ENCODE measurements at regions not wholly inside any gene's neighbourhood (a gene's known extent, or its start where the extent isn't known, plus 50 kb on each side); places are given as distances from the start of the nearest gene placed in this dataset.

GRCh38 chr3:176914764-176915163 lies 282.5 kb downstream of the TBL1XR1 start:
- Histone ChIP-seq H3K36me3 (no peaks in the 10 kb centered on the region), H3K9me3 (no peaks in the 10 kb centered on the region), H3K27me3 (no peaks in the 10 kb centered on the region), H3K27ac (no peak overlapping the region), H3K4me1 (no peaks in the 10 kb centered on the region), H3K4me3 (no peak overlapping the region)
- TF ChIP-seq CTCF (IDR thresholded peaks at IDR 0.05) (no peak), POLR2A (IDR thresholded peaks at IDR 0.05) (no peak)
- no peak for DNase-seq

- TF ChIP-seq POLR2A (IDR thresholded peaks at IDR 0.05), result no peak
- DNase-seq, result no peak
- no peak overlapping the region for H3K27ac ChIP-seq
- no peaks in the 10 kb centered on the region for H3K9me3 ChIP-seq
- H3K4me1 ChIP-seq, result no peaks in the 10 kb centered on the region
- no peaks in the 10 kb centered on the region for H3K27me3 ChIP-seq
- H3K36me3 ChIP-seq, result no peaks in the 10 kb centered on the region
- H3K4me3 ChIP-seq, result no peak overlapping the region
Observed at GRCh38 chr3:176911579-176911978, 285.7 kb downstream of the TBL1XR1 start.

GRCh38 chr3:176909044-176909443 lies 288.2 kb downstream of the TBL1XR1 start:
- Histone ChIP-seq H3K4me3 (no peak overlapping the region), H3K9me3 (no peaks in the 10 kb centered on the region), H3K27ac (no peak overlapping the region), H3K36me3 (no peaks in the 10 kb centered on the region), H3K4me1 (no peaks in the 10 kb centered on the region), H3K27me3 (no peaks in the 10 kb centered on the region)
- TF ChIP-seq POLR2A (IDR thresholded peaks at IDR 0.05) (no peak), CTCF (IDR thresholded peaks at IDR 0.05) (no peak)
- DNase-seq, result no peak

- no peak for TF ChIP-seq POLR2A (IDR thresholded peaks at IDR 0.05)
- no peak for TF ChIP-seq CTCF (IDR thresholded peaks at IDR 0.05)
- H3K36me3 ChIP-seq, result no peaks in the 10 kb centered on the region
- H3K27ac ChIP-seq, result no peak overlapping the region
- H3K9me3 ChIP-seq, result no peaks in the 10 kb centered on the region
- DNase-seq, result no peak
- no peaks in the 10 kb centered on the region for H3K27me3 ChIP-seq
- no peak overlapping the region for H3K4me3 ChIP-seq
- no peaks in the 10 kb centered on the region for H3K4me1 ChIP-seq
Observed at GRCh38 chr3:176906046-176906905, 291.0 kb downstream of the TBL1XR1 start.

GRCh38 chr3:176905331-176905730 lies 292.0 kb downstream of the TBL1XR1 start:
- no peak overlapping the region for H3K27ac ChIP-seq
- TF ChIP-seq CTCF (IDR thresholded peaks at IDR 0.05) (no peak), POLR2A (IDR thresholded peaks at IDR 0.05) (no peak)

GRCh38 chr3:176904506-176904905 lies 292.8 kb downstream of the TBL1XR1 start:
- no peak overlapping the region for H3K27ac ChIP-seq
- DNase-seq, result no peak
- H3K4me3 ChIP-seq, result no peak overlapping the region

More at GRCh38 chr3:176905331-176905730, 292.0 kb downstream of the TBL1XR1 start:
- no peaks in the 10 kb centered on the region for H3K4me1 ChIP-seq
- H3K9me3 ChIP-seq, result no peaks in the 10 kb centered on the region
- H3K36me3 ChIP-seq, result no peaks in the 10 kb centered on the region
- no peaks in the 10 kb centered on the region for H3K27me3 ChIP-seq
- no peak for DNase-seq
- no peak overlapping the region for H3K4me3 ChIP-seq

More at GRCh38 chr3:176904506-176904905, 292.8 kb downstream of the TBL1XR1 start:
- no peaks in the 10 kb centered on the region for H3K4me1 ChIP-seq
- H3K27me3 ChIP-seq, result no peaks in the 10 kb centered on the region
- H3K36me3 ChIP-seq, result no peaks in the 10 kb centered on the region
- H3K9me3 ChIP-seq, result no peaks in the 10 kb centered on the region
- TF ChIP-seq POLR2A (IDR thresholded peaks at IDR 0.05) (no peak), CTCF (IDR thresholded peaks at IDR 0.05) (no peak)

Measured in Peyer's patch (tissue), 4 donors.